ENCODE measurements at regions not wholly inside any gene's neighbourhood (a gene's known extent, or its start where the extent isn't known, plus 50 kb on each side); places are given as distances from the start of the nearest gene placed in this dataset.
"Not testable (repeated sequence)": the region's sequence is repeated elsewhere in the genome, so short reads cannot be mapped to it uniquely, and the experiment has no call there.

DNA sequence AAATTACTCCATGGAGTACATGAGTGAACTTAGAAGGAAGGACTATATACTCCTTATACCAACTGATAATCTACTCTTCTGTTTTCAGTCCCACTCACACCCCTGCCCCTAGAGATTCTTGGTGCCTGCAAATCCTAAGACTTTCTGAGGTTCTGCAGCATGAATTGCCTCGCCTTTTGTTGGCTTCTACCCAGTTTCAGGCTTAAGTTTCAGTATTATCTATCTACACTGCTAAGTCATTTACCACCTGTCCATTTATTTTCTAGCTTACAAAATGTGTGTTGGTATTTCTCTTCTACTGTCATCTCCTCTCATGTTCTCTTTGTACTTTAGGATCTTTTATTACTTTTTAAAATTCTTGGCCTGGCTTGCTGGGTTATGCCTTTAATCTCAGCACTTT, 94.4 kb upstream of the AMOT start:
- H3K4me3 ChIP-seq (ENCODE audit: low read depth, low read length) = no peak overlapping the region
- TF ChIP-seq, protein P1, sequence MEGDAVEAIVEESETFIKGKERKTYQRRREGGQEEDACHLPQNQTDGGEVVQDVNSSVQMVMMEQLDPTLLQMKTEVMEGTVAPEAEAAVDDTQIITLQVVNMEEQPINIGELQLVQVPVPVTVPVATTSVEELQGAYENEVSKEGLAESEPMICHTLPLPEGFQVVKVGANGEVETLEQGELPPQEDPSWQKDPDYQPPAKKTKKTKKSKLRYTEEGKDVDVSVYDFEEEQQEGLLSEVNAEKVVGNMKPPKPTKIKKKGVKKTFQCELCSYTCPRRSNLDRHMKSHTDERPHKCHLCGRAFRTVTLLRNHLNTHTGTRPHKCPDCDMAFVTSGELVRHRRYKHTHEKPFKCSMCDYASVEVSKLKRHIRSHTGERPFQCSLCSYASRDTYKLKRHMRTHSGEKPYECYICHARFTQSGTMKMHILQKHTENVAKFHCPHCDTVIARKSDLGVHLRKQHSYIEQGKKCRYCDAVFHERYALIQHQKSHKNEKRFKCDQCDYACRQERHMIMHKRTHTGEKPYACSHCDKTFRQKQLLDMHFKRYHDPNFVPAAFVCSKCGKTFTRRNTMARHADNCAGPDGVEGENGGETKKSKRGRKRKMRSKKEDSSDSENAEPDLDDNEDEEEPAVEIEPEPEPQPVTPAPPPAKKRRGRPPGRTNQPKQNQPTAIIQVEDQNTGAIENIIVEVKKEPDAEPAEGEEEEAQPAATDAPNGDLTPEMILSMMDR (IDR thresholded peaks at IDR 0.05; ENCODE audit: borderline replicate concordance, insufficient read depth, low read depth, low read length) = no peak

DNA sequence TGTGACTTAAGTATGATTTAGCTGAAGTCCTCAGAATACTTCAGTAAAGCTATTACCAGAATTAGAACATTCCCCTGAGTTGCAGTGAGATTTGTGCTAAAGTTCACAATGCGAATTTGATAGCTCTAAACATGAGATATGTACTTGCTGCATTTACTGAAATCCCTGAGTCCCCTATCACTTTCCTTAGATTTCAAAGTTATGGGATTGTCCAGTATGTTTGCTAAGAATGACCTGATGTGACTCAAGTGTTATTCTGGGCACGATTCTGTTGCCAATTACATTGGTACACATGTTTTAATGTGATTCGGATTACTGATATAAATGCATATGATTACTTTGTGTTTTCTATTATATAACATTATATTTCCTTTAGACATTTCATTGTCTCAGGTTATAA, 91.3 kb upstream of the AMOT start:
- TF ChIP-seq, protein P1 (IDR thresholded peaks at IDR 0.05; ENCODE audit: borderline replicate concordance, insufficient read depth, low read depth, low read length) = no peak
- H3K4me3 ChIP-seq (ENCODE audit: low read depth, low read length) = no peak overlapping the region

DNA sequence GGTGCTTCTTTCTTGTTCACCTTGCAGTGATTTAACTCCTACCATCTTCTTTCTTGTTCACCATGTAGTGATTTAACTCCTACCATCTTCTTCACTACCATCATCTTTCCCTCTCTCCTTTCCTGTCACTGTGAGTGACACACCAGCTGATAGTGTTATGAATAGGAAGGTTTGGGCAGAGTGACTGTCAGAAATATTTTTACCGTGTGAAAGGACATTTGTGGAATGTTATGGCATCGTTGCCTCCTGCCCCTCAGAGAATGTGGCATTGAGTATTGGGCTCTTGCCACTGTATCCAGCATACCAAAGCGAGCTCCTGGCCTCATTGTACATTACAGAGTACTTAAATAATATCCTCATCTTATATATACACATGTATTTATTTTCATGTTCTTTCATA, 90.8 kb upstream of the AMOT start:
- no peak overlapping the region for H3K4me3 ChIP-seq (ENCODE audit: low read depth, low read length)
- TF ChIP-seq, protein P1 (IDR thresholded peaks at IDR 0.05; ENCODE audit: borderline replicate concordance, insufficient read depth, low read depth, low read length) = no peak

DNA sequence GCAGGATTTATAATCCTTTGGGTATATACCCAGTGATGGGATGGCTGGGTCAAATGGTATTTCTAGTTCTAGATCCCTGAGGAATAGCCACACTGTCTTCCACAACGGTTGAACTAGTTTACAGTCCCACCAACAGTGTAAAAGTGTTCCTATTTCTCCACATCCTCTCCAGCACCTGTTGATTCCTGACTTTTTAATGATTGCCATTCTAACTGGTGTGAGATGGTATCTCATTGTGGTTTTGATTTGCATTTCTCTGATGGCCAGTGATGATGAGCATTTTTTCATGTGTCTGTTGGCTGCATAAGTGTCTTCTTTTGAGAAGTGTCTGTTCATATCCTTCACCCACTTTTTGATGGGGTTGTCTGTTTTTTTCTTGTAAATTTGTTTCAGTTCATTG, 82.8 kb upstream of the AMOT start:
- H3K4me3 ChIP-seq (ENCODE audit: low read depth, low read length) = not testable (repeated sequence)

DNA sequence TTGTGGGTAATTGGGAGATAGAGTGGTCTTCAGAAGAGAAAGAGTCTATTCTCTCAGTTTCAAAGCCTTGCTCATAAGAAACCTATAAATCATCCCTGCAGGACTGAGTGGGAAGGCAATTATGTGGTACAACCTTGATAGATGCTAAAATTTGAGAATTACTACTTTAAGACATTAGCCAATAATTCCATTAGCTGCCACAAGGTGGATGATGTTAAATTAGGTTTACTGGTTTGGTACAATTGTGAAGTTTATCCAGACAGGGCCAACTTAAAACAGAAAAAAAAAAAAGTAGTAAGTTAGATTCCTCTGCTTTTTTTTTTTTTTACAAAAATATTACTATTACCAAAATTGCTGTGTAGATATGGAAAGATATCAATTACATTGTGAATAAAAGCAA, 73.2 kb upstream of the AMOT start:
- TF ChIP-seq, protein P1 (IDR thresholded peaks at IDR 0.05; ENCODE audit: borderline replicate concordance, insufficient read depth, low read depth, low read length) = no peak

DNA sequence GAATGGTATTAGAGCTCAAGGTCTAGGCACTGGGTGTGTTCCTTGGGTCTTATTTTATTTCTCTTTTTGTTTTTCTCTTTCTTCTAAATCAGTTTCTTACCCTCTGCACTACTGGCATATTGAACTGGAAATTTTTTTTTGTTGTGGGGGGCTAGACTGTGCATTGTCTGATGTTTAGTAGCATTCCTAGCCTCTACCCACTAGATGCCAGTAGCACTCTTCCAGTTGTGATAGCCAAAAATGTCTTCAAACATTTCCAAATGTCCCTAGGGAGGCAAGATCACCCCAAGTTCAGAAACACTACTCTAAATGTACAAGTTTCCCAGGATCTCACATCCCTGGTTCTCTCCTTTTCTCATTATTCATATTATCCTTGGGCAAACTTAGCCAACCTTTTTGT, 69.8 kb upstream of the AMOT start:
- TF ChIP-seq, protein P1 (IDR thresholded peaks at IDR 0.05; ENCODE audit: borderline replicate concordance, insufficient read depth, low read depth, low read length) = no peak
- no peak overlapping the region for H3K4me3 ChIP-seq (ENCODE audit: low read depth, low read length)

More for the DNA sequence above, 73.2 kb upstream of the AMOT start:
- H3K4me3 ChIP-seq (ENCODE audit: low read depth, low read length) = no peak overlapping the region

DNA sequence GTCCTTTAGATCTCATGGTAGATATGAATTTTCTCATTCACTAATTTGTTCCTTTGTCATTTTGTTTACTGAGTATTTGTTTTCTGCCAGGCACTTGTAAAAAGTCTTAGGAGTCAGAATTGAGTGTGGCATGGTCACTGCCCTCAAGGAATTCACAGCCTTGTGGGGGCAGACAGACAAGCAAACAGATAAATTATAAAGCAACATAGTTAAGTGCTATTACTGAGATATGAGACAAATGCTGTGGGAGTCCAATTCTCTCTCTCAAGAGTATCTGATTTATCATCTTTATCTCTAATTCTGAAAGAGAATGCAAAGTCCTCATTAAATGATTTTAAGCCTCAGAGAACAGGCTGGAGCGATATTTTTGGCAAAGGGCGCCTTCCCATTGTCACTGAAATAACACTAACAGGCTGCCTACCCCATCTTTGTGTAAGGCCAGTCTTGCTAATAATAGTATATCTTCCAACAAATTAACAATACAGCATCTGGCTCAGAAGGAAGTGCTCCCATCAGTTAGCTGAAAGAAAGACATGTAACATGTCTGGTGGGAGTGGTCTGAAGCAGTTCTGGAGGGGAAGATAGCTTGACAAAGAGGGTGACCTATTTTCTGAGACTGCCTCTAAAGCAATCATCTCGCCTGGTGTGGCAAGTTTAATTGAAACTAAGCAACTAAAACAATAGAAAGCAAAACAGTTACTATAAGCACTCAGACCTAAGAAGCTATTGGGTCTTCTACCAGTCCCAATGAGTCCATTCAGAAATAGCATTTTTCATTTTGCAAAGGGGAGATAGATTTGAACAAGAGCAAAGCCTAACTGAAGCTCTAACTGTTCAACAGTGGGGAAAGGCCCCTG, 61.5 kb upstream of the AMOT start:
- TF ChIP-seq, protein P1 (IDR thresholded peaks at IDR 0.05; ENCODE audit: borderline replicate concordance, insufficient read depth, low read depth, low read length) = no peak
- no peak overlapping the region for H3K4me3 ChIP-seq (ENCODE audit: low read depth, low read length)

Data from GM12875 (cell line).